ENCODE measurements at regions not wholly inside any gene's neighbourhood (a gene's known extent, or its start where the extent isn't known, plus 50 kb on each side); places are given as distances from the start of the nearest gene placed in this dataset.

DNA sequence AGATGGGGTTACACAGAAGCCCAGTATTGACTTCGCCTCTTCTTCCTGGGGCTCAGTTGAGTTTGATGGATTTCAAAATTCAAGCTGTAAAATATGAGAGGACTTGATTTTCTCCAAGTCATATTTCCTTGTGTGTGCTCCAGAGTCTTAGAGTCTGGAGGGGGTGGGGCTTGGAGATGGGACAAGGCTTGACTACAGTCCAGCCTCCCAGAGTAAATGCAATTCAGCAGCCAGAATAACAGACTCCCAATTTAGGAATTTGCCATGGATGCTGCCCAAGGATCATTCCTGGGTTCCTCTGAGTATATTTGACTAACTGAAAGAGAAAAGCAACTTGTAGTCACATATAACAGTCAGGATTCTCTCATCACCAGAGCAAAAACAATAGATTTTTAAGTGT, 53.7 kb upstream of the RBPJ start:
- H3K9me3 Mint-ChIP-seq: no peaks in the 10 kb centered on the region
- DNase-seq (ENCODE audit: low spot score in 2 of 2) (no peak), ATAC-seq (ENCODE audit: low read depth) (no peak)
- no peak overlapping the region for H3K4me3 Mint-ChIP-seq
- no peaks in the 10 kb centered on the region for H3K36me3 Mint-ChIP-seq
- H3K4me1 Mint-ChIP-seq: no peaks in the 10 kb centered on the region
- no peak overlapping the region for H3K27ac Mint-ChIP-seq
- H3K27me3 Mint-ChIP-seq: peaks cover 16% of the 10 kb centered on the region

DNA sequence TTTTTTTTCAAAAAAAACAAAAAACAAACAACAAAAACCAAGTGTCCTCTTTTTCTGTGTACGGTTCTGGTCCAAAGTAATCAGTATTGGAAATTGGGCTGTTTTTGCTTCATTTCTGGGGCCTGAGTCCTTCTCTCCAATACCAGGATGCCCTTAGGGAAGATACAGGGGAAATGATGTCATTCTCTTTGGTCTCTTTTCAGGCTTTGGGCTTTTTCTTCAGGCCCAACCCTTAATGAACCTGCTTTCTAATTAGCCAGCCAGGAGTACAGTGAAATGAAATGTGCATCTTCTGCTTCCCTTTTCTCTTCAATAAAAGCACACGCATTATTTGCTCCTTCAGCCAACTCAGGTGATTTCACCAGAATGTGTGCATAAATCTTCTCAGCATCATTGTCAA, 52.6 kb upstream of the RBPJ start:
- Mint-ChIP-seq H3K27ac (no peak overlapping the region), H3K36me3 (no peaks in the 10 kb centered on the region), H3K4me3 (no peak overlapping the region), H3K4me1 (no peaks in the 10 kb centered on the region), H3K27me3 (peaks cover 10% of the 10 kb centered on the region), H3K9me3 (no peaks in the 10 kb centered on the region)
- DNase-seq (ENCODE audit: low spot score in 2 of 2): no peak
- ATAC-seq (ENCODE audit: low read depth): no peak

DNA sequence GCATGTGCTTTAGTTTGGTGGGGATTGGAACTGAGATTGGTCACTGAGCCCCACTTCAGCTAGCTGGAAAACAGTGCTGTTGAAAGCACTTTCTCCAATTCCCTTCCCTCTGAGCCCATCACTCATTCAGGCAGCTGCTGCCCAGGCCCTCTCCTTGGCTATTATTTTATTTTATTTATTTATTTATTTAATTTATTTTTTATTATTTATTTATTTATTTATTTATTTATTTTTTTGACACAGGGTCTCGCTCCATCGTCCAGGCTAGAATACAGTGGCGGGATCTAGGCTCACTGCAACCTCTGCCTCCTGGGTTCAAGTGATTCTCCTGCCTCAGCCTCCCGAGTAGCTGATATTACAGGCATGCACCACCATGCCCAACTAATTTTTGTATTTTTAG, 51.8 kb upstream of the RBPJ start:
- peaks cover 11% of the 10 kb centered on the region for H3K27me3 Mint-ChIP-seq
- H3K36me3 Mint-ChIP-seq: no peaks in the 10 kb centered on the region
- no peaks in the 10 kb centered on the region for H3K9me3 Mint-ChIP-seq
- DNase-seq (ENCODE audit: low spot score in 2 of 2) (no peak), ATAC-seq (ENCODE audit: low read depth) (no peak)
- H3K4me1 Mint-ChIP-seq: no peaks in the 10 kb centered on the region
- no peak overlapping the region for H3K4me3 Mint-ChIP-seq
- H3K27ac Mint-ChIP-seq: no peak overlapping the region
